GM19238 (cell line): ENCODE measurements at regions not wholly inside any gene's neighbourhood (a gene's known extent, or its start where the extent isn't known, plus 50 kb on each side); places are given as distances from the start of the nearest gene placed in this dataset.
"Not testable (repeated sequence)": the region's sequence is repeated elsewhere in the genome, so short reads cannot be mapped to it uniquely, and the experiment has no call there.

Experiments
- DNase-seq: peaks from one replicate; pipeline ENCODE4 v3.0.0; 2011; ENCODE audit warnings: low spot score; ENCODE audit not compliant: insufficient read length

DNA sequence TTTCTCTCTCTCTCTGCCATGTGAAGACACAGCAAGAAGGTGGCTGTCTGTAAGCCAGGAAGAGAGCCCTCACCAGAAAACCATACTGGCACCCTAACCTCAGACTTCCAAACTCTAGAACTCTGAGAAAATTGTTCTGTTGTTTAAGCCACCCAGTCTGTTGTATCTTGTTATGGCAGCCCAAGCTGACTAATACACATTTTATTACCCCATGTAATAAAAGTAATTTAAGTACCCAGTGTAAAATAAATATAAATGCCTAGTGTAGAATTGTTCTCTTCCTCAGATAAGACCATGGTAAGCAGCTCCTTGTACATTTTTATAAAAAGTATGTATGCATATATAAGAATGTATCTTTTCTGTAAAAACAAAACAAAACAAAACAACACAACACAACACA is 119.7 kb downstream of the DTL start:
- no peak for DNase-seq

GRCh38 chr1:212157252-212157651 is 121.7 kb downstream of the DTL start:
- no peak for DNase-seq

- no peak for DNase-seq
Observed at GRCh38 chr1:212158912-212159796, 123.6 kb downstream of the DTL start.

- DNase-seq = no peak
Observed at GRCh38 chr1:212161231-212161781, 123.9 kb upstream of the PPP2R5A start.

DNA sequence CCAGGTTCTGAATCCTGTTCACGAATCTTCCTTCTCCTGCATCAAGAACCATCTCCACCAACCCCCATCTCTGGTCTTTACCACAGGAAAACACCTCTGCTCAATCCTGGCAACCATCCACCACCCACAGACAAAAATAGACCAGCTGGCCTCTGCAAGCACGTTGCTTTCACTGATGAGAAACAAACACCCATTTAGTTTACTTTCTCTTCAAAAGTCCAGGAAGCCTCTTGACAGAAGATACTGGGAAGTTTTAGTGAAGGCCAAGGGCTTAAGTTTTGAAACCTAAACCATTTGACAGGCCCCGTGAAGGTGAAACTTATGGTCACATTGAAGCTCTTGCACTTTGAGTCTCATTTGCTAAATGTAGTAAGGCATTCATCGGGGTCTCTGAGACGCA is 122.6 kb upstream of the PPP2R5A start:
- peak; percentile 16 for DNase-seq

DNA sequence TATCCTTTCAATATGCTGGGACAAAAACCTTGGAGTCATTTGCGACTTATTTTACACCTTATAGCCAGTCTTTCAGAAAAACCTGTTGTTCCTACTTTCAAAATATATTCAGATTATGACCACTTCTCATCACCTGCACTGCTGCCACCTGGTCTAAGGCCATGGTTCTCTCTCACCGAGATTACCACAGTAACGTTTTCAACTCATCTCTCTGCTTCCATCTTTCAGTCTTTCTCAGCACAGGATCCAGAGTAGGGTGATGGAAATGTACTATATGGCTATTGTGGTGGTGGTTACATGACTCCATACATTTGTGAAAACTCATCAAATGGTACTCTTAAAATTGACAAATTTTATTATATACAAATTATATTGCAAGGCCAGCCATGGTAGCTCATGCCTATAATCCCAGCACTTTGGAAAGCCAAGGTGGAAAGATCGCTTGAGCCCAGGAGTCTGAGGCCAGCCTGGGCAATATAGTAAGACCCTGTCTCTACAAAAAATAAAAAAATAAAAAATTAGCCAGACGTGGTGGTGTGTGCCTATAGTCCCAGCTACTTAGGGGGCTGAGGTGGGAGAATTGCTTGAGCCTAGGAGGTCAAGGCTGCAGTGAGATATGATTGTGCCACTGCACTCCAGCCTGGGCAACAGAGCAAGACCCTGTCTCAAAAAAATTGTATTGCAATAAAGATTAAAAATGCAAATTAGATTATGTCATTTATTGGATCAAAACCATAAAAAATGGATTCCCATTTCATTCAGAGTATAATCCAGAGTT is 120.9 kb upstream of the PPP2R5A start:
- DNase-seq = no peak

DNA sequence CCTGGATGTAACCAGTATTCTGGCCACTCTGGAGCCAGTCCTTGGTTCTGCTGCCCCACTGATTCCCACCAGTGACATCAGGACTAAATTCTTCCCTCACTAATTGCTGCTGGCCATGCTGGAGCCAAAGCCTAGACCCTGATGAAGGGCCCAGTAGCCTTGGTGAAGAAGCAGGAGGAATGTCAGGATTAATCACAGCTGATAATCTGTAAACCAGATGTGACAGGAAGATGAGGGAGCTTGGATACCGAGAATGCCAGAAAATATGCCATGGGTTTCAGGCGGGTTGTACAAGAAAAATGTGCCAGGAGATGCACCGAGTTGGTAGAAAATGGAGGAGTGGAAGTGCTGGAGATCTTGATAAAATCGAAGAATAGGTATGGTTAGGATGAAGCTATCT is 119.0 kb upstream of the PPP2R5A start:
- no peak for DNase-seq

DNA sequence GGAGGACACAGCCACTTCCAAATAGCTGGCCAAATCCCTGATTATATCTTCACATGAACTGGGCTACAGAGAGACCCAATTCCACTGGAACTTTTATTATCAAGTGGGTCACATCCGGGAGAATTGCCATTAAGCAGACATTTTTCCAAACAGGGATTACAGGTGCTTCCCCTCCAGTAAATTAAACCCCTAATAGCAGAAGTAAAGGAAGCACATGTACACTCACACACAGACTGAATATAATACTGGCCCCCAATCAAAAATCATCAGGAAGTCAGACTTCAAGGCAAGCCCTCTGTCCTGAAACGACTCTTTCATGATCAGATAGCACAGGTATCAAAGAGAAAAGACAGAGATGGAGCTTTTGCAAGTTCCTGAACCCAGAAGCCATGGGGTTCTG is 118.6 kb upstream of the PPP2R5A start:
- no peak for DNase-seq

DNA sequence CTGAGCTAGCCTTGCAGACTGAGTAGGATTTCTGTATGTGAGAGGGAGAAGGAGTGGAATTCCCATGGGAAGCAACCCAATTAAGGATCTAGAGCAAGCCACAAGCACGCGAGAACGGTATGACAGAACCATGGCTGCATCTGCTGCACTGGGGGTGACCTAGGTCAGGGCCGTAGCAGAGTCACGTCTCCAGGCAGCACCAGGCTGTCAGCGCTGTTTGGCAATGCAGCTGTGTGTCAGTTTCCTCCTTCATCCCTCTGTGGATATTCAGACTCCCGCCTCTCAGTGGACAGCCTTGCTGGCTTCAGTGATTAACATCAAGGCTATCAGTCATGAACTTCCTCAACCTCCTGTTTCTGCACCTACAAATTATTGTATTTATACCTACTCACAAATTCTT is 118.1 kb upstream of the PPP2R5A start:
- DNase-seq = no peak

DNA sequence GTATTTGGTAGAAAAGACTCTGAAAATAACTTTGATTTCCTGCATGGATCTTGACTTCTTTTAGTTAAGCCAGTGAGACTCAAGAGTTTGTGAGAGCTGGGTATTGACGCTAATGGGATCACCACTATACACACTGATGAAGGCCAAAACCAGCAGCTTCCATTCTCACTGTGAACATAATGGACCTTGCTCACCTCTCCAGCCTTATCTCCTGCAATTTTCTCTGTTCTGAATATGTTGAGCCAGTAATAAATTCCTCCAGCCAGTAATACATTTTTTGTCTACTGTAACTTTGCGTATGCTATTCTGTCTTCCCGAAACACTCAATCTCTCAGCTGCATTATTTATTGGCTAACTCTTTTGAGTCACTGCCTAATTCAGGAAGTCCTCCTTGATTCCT is 111.6 kb upstream of the PPP2R5A start:
- DNase-seq = no peak

- not testable (repeated sequence) for DNase-seq
Observed at GRCh38 chr1:212174295-212174694, 110.9 kb upstream of the PPP2R5A start.

DNA sequence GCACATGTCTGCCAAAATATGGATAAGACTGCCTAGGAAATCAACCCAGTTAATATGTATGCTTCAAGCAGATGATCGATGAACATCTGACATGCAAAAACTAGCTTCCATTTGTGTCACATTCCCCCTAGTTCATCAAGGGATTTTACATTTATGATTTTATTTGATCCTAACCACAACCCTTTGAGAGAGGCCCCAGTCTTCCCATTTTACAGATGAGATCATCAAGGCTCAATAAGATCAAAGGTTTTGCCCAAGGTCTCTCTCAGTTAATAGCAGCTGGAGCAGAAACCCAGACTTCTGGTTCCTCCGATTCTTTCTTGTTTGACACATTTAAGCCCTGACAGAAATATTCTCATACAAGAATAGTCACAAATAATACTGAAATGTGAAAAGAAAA is 107.7 kb upstream of the PPP2R5A start:
- no peak for DNase-seq

GRCh38 chr1:212178851-212179250 is 106.4 kb upstream of the PPP2R5A start:
- DNase-seq = no peak

DNA sequence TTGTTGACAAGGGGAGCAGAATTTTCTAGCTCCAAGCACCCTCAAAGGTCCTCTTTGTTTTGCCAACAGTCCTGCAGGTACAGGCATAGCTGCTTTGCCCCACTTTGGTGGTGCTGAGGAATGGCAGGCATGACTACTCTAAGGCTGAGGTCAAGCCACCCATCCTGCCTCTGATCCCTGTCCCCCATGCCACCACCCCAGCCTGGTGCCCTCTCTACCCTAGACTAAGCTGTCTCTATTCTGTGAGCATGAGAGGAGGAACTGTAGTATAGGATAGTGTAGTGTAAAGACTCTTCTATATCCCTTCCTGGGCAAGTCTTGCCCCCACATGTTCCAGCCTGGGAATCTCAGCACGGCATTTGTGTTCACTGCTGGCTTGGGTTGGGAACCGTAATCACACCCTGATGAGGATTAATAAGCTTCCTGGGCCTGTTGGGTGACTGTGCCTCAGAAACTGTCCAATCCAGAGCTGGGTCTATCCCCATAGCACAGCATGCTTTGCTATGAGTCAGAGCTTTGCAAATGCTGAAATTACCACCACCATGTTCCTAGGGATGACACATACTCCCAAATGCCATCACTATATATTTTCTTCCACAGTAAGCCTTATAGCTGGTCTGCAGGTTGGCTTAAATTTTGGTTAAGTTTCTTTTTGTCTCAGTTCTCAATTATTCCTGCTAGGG is 105.7 kb upstream of the PPP2R5A start:
- no peak for DNase-seq

GRCh38 chr1:212181015-212181882 is 104.0 kb upstream of the PPP2R5A start:
- DNase-seq = no peak

DNA sequence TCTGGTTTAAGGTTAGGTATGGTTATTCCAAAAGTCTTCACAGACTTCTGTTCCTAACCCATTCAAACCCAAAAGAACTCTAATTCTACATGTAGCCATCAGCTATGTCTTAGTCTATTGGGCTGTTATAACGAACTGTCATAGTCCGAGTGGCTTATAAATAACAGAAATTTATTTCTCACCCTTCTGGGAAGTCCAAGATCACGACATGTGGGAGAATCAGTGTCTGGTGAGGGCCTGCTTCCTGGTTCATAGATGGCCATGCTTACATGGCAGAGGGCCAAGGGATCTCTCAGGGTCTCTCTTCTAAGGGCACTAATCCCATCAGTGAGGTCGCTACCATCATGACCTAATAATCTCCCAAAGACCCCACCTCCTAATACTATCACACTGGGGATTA is 103.0 kb upstream of the PPP2R5A start:
- no peak for DNase-seq

GRCh38 chr1:212182579-212182978 is 102.6 kb upstream of the PPP2R5A start:
- DNase-seq = no peak

GRCh38 chr1:212186427-212187207 is 98.6 kb upstream of the PPP2R5A start:
- peak; percentile 72 for DNase-seq

GRCh38 chr1:212188599-212189351 is 96.4 kb upstream of the PPP2R5A start:
- no peak for DNase-seq
